HepG2 (cell line): ENCODE measurements at regions not wholly inside any gene's neighbourhood (a gene's known extent, or its start where the extent isn't known, plus 50 kb on each side); places are given as distances from the start of the nearest gene placed in this dataset.

Experiments used
- ATAC-seq: fragments of 200-7000 bp; cut with Tn5 transposase; 3 replicates; pipeline ENCODE4 v1.9.1; 2020; ENCODE audit warnings: mild to moderate bottlenecking, moderate library complexity
- BruUV-seq: library from RNA; stranded (reverse); fragments of 400-500 nt; replicated peaks from 2 replicates; lab custom pipeline; 2021; lab: Mats Ljungman, UMichigan
- CTCF ChIA-PET: fragments of 300-600 bp; formaldehyde crosslinking; extraction: SDS; loops from one replicate; lab custom pipeline; 2021; ENCODE audit warnings: low total read pairs, inconsistent platforms, low intra/inter-chr PET ratio; lab: Yijun Ruan, JAX
- POLR2A ChIA-PET: fragments of 350-600 bp; sonication (Branson Sonifier 250); formaldehyde crosslinking; loops from one replicate; lab custom pipeline; 2020; ENCODE audit warnings: antibody characterized with exemption, inconsistent platforms; lab: Yijun Ruan, JAX
- DNase-seq: peaks from one replicate; pipeline ENCODE4 v3.0.0-alpha.2; 2015; ENCODE audit warnings: low spot score
- FAIRE-seq: peaks from 3 replicates; lab custom pipeline; 2011; peaks lifted over from hg19 to GRCh38; lab: Jason Lieb, UNC
- H2AFZ ChIP-seq: one replicate; pipeline ENCODE4 v1.6.1; 2011; ENCODE audit warnings: low read length, inconsistent platforms
- H3K27ac ChIP-seq: fragments of 300-600 bp; 3 replicates; pipeline ENCODE4 v1.8.0; 2011; ENCODE audit warnings: mixed run types, mild to moderate bottlenecking, mixed read lengths, low read length, inconsistent platforms; ENCODE audit not compliant: insufficient read depth; ENCODE audit errors: extremely low read length
- H3K27me3 ChIP-seq, 2 experiments: fragments of 200-600 bp in 1 of 2; 2 replicates in 1 of 2; 3 replicates in 1 of 2; pipeline versions ENCODE4 v1.6.0 to v1.8.0; 2011; ENCODE audit warnings: low read length in 2 of 2, mild to moderate bottlenecking in 2 of 2, moderate library complexity in 2 of 2, inconsistent platforms in 1 of 2; ENCODE audit not compliant: insufficient read depth in 2 of 2, control insufficient read depth in 1 of 2
- H3K36me3 ChIP-seq, 2 experiments: fragments of 200-600 bp in 1 of 2; replicated peaks in 1 of 2; 2 replicates in 1 of 2; 3 replicates in 1 of 2; pipeline versions ENCODE4 v1.5.1 to v1.8.0; 2011; ENCODE audit warnings: low read length in 2 of 2, inconsistent platforms in 1 of 2; ENCODE audit not compliant: insufficient read depth in 2 of 2, control insufficient read depth in 1 of 2
- H3K4me1 ChIP-seq: 2 replicates; pipeline ENCODE4 v1.5.1; 2012; ENCODE audit warnings: low read length, inconsistent platforms; ENCODE audit not compliant: insufficient read depth
- H3K4me2 ChIP-seq: 2 replicates; pipeline ENCODE4 v1.6.0; 2011; ENCODE audit warnings: low read depth, low read length, inconsistent platforms
- H3K4me3 ChIP-seq, 3 experiments: fragments of 200-600 bp in 1 of 3; sonication (generic), shearing (Covaris generic) in 1 of 3; replicated peaks in 1 of 3; 2 replicates each; pipeline ENCODE4 v1.5.1; 2011 to 2016; ENCODE audit warnings: low read length in 3 of 3, inconsistent platforms in 2 of 3, low read depth in 2 of 3, mild to moderate bottlenecking in 2 of 3, control low read depth in 1 of 3, mixed read lengths in 1 of 3; ENCODE audit not compliant: insufficient read depth in 1 of 3
- H3K79me2 ChIP-seq: one replicate; pipeline ENCODE4 v1.6.1; 2011; ENCODE audit warnings: low read length, inconsistent platforms; ENCODE audit not compliant: insufficient read depth
- H3K9ac ChIP-seq: 2 replicates; pipeline ENCODE4 v1.6.0; 2011; ENCODE audit warnings: mild to moderate bottlenecking, low read depth, low read length, inconsistent platforms; ENCODE audit not compliant: insufficient read depth
- H3K9me3 ChIP-seq: 2 replicates; pipeline ENCODE4 v1.5.1; 2012; ENCODE audit warnings: mild to moderate bottlenecking, low read length
- H4K20me1 ChIP-seq: 2 replicates; pipeline ENCODE4 v1.6.0; 2011; ENCODE audit warnings: inconsistent platforms, mild to moderate bottlenecking, low read length, moderate library complexity; ENCODE audit not compliant: insufficient read depth
- BCL3 ChIP-seq: sonication (generic); formaldehyde crosslinking; IDR thresholded peaks from 2 replicates; pipeline ENCODE4 v1.5.1; 2020; ENCODE audit warnings: mild to moderate bottlenecking, missing genetic modification reagents, moderate library complexity
- ETV5 ChIP-seq: IDR thresholded peaks from 2 replicates; pipeline ENCODE4 v1.6.1; 2018; ENCODE audit warnings: missing biosample characterization, missing genetic modification reagents, inconsistent platforms, borderline replicate concordance
- HMGXB4 ChIP-seq, 2 experiments: sonication (generic) in 1 of 2; formaldehyde crosslinking in 1 of 2; IDR thresholded peaks; 2 replicates each; pipeline versions ENCODE4 v1.4.0 to v1.6.1; 2018 to 2020; ENCODE audit warnings: missing genetic modification reagents in 2 of 2, borderline replicate concordance in 1 of 2, low read depth in 1 of 2, mild to moderate bottlenecking in 1 of 2, missing biosample characterization in 1 of 2
- JUN ChIP-seq: sonication (generic); formaldehyde crosslinking; IDR thresholded peaks from 2 replicates; pipeline ENCODE4 v1.4.0; 2020; ENCODE audit warnings: mild to moderate bottlenecking, missing genetic modification reagents
- MIER2 ChIP-seq: IDR thresholded peaks from 2 replicates; pipeline ENCODE4 v1.6.1; 2016; ENCODE audit warnings: missing biosample characterization, missing genetic modification reagents
- MTF2 ChIP-seq: sonication (generic); formaldehyde crosslinking; IDR thresholded peaks from 2 replicates; pipeline ENCODE4 v1.5.0; 2020; ENCODE audit warnings: missing genetic modification reagents, borderline replicate concordance
- RARA ChIP-seq: IDR thresholded peaks from 2 replicates; pipeline ENCODE4 v1.6.1; 2016; ENCODE audit warnings: missing genetic modification reagents, missing compliant biosample characterization
- SRY ChIP-seq: sonication (generic); formaldehyde crosslinking; IDR thresholded peaks from 2 replicates; pipeline ENCODE4 v1.8.0; 2022; ENCODE audit warnings: mild to moderate bottlenecking, missing genetic modification reagents
- THAP8 ChIP-seq: sonication (generic); formaldehyde crosslinking; IDR thresholded peaks from 2 replicates; pipeline ENCODE4 v1.5.1; 2020; ENCODE audit warnings: missing genetic modification reagents, mild to moderate bottlenecking, borderline replicate concordance
- THRA ChIP-seq: sonication (generic); formaldehyde crosslinking; IDR thresholded peaks from 2 replicates; pipeline ENCODE4 v1.4.0; 2020; ENCODE audit warnings: missing genetic modification reagents, borderline replicate concordance
- TIGD3 ChIP-seq: sonication (generic); formaldehyde crosslinking; IDR thresholded peaks from 2 replicates; pipeline ENCODE4 v1.5.1; 2020; ENCODE audit warnings: mild to moderate bottlenecking, missing genetic modification reagents, borderline replicate concordance
- ZNF101 ChIP-seq: sonication (generic); formaldehyde crosslinking; IDR thresholded peaks from 2 replicates; pipeline ENCODE4 v1.4.0; 2020; ENCODE audit warnings: mild to moderate bottlenecking, low read depth, missing genetic modification reagents, borderline replicate concordance
- ZNF280B ChIP-seq: sonication (generic); formaldehyde crosslinking; IDR thresholded peaks from 2 replicates; pipeline ENCODE4 v1.5.0; 2020; ENCODE audit warnings: missing genetic modification reagents, mild to moderate bottlenecking, borderline replicate concordance
- ZNF326 ChIP-seq: sonication (generic); formaldehyde crosslinking; IDR thresholded peaks from 2 replicates; pipeline ENCODE4 v1.4.0; 2020; ENCODE audit warnings: missing genetic modification reagents, borderline replicate concordance
- ZNF713 ChIP-seq: sonication (generic); formaldehyde crosslinking; IDR thresholded peaks from 2 replicates; pipeline ENCODE4 v1.4.0; 2020; ENCODE audit warnings: mild to moderate bottlenecking, missing genetic modification reagents
- ZNF740 ChIP-seq: sonication (generic); formaldehyde crosslinking; IDR thresholded peaks from 2 replicates; pipeline ENCODE4 v1.4.0; 2020; ENCODE audit warnings: missing genetic modification reagents
- WGBS: methylation state at CpG from one replicate; pipeline ENCODE4 v1.1.6; 2017; ENCODE audit warnings: low lambda C conversion rate; 5-methylcytosine and 5-hydroxymethylcytosine counted together
- in situ Hi-C: cut with HindIII; loops from 2 replicates; pipeline ENCODE4 v1.10.0; 2017; ENCODE audit warnings: low pct_unique_long_range_greater_than_20kb; ENCODE audit not compliant: extremely low pct_ligation_motif_present
- intact Hi-C: fragments of 100-400 bp; cut with micrococcal nuclease; formaldehyde crosslinking; loops from one replicate; pipeline ENCODE4 v1.10.0; 2022; ENCODE audit not compliant: unreplicated experiment

- Histone ChIP-seq H3K4me1 (no peaks in the 10 kb centered on the region), H3K4me2 (no peak overlapping the region), H3K27me3 (no peaks in the 10 kb centered on the region), H3K9me3 (no peaks in the 10 kb centered on the region), H3K36me3 (no peaks in the 10 kb centered on the region), H2AFZ (no peak overlapping the region)
- ChIA-PET CTCF (no interaction called here), POLR2A (no interaction called here)
- FAIRE-seq: no peak
- TF ChIP-seq THRA (CRISPR knock-in tag): no peak
- TF ChIP-seq ETV5 (CRISPR knock-in tag): no peak
- TF ChIP-seq THAP8: no peak
- TF ChIP-seq ZNF326 (CRISPR knock-in tag): no peak
- TF ChIP-seq ZNF713 (CRISPR knock-in tag): no peak
- no peak for TF ChIP-seq BCL3 (CRISPR knock-in tag)
- TF ChIP-seq SRY: no peak
- no peak for TF ChIP-seq HMGXB4 (CRISPR knock-in tag; IDR thresholded peaks at IDR 0.05; ENCODE audit: borderline replicate concordance in 1 of 2, low read depth in 1 of 2)
- TF ChIP-seq MTF2 (CRISPR knock-in tag): no peak
- no peak for TF ChIP-seq ZNF101 (CRISPR knock-in tag)
- no peak for TF ChIP-seq TIGD3 (CRISPR knock-in tag)
- no peak for TF ChIP-seq JUN (CRISPR knock-in tag)
- no peak for TF ChIP-seq MIER2
- no peak for TF ChIP-seq ZNF740 (CRISPR knock-in tag)
- no peak for TF ChIP-seq ZNF280B (CRISPR knock-in tag)
- no peak for TF ChIP-seq RARA (CRISPR knock-in tag)
- TF ChIP-seq, all 625 proteins: peak for 0
- 89% methylated on average over 3 of the region's 3 CpGs for WGBS
- Histone ChIP-seq H3K4me3 (no peak overlapping the region), H3K27ac (no peak overlapping the region), H3K79me2 (no peaks in the 10 kb centered on the region), H4K20me1 (no peaks in the 10 kb centered on the region), H3K9ac (no peak overlapping the region)
- DNase-seq (no peak), ATAC-seq (no peak)
- no TSS peak for BruUV-seq
- intact Hi-C loops: no loop called here
- in situ Hi-C loops: no loop called here
Measured at GRCh38 chr7:112882511-112882910, 92.3 kb upstream of the TMEM168 start.
